ENCODE measurements at regions not wholly inside any gene's neighbourhood (a gene's known extent, or its start where the extent isn't known, plus 50 kb on each side); places are given as distances from the start of the nearest gene placed in this dataset.

DNA sequence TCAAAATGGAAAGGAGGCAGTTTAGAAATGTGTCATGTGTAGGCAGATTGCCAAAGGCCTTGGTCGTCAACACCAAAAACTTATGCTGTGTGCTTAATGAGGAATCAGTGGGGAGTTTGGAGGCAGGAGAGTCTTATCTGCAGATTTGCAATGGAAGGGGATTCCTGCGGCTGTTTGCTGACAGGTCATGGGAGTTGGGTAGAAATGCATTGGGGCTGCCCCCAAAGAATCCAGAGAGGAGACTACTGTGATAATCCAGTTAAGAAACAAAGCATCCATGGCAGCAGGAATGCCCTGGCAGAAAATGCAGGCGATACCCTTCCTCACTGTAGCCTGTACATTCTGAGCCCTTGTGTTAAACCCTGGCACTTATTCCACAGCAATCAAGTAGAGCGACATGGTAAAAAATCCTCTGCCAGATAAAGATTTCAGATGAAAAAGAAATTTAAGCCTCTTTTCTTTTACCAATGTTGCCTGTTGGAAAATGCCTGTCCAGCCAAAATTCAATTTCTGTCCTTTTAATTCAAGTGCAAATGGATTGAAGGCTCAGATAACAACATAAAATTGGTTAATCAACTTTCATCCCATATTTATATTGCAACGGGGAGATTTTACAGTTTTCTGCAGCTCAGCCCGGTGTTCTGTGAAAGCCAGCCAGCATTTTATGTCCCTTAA, 491.0 kb upstream of the CDH5 start:
- DNase-seq, result no peak

DNA sequence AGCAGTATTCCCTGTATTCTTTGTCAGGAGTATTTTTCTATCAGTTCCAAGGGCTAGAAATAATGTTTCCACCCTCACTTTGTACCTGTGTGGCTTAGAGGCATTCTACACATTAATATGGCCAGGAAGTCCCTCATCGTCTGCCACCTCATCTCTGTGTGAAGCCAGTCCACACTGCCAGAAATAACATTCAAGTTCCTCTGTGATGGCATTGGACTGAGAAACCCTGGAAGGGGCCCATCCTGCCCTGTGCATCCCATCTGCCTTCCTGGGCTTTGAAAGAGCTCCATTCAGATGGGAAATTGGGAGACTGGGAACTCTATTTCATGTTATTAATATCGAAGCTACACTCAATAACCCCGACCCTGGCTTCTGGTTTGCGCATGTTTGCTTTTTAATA, 497.2 kb upstream of the CDH5 start:
- DNase-seq, result no peak

DNA sequence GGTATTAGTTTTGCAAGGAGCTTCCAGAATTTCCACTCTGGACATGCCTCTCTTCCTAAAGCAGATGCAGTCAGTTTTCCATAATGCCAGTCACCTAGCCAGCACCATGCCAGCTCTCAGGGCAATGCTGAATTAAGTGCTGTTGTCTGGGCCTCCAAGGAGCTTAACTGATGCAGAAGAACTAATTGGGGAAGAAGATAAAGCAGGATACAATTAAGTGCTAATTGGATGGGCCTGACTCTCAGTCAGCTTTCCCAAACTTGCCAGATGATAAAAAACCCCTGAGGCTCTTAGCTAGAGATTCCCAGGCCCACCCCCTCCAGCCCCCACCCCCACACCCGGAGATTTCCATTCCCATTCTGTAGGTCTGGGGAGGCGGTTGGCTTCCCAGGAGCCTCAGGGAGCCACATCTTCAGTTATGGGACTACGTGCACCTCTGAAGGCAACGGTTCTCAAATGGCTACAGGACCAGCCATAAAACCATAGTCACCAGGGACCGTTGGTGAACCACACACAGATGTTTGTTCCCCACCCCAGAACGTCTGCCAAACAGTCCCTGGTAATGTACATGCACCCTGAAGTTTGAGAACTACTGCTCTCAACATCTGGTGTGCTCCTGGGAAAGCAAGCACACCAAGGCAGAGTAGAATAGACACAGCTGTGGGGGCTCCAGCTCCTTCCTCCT, 499.1 kb upstream of the CDH5 start:
- DNase-seq, result no peak

DNA sequence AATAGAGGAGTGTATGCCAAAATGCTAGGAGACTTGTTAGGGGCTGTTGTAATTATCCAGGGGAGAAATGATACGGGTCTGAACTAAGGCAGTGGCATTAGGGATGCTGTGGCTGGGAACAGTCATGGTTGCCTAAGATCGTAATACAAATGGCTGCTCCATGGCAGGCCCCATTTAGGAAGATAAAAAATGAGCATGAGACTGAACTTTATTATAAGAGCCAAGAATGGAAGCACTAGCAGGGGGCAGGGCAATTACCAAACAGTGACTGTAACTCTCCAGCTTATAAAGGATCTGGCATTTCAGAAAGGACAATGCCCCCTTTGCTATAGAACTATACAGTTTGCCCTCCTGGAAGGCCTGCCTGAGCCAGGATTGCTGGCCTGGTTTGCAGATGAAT, 503.3 kb upstream of the CDH5 start:
- DNase-seq, result no peak

DNA sequence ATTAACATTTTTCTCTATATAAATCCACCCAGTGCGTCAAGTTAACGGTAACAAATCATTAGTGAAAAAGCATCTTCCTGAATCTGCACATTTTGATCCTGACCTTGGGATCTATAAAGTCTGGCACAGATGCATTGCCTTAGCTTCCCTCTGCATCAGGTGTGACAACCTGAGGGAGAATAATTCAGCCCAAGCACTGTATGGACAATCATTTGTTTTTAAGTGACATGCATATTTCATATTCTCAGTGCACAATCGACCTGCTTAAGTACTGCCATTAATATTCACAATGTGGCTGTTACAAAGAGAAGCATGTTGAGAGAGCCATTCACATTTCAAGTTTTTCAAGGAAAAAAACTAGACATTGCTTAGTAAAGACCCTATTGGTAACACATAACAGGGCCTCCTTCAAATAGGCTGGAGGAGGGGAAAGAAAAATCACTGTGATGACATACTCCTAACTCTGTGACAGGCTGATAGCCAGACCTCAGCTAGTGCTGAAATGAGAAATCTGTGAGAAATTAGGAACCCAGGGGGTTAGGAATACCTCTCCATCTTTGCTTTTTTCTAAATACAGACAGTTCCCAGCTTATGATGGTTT, 505.3 kb upstream of the CDH5 start:
- no peak for DNase-seq

DNA sequence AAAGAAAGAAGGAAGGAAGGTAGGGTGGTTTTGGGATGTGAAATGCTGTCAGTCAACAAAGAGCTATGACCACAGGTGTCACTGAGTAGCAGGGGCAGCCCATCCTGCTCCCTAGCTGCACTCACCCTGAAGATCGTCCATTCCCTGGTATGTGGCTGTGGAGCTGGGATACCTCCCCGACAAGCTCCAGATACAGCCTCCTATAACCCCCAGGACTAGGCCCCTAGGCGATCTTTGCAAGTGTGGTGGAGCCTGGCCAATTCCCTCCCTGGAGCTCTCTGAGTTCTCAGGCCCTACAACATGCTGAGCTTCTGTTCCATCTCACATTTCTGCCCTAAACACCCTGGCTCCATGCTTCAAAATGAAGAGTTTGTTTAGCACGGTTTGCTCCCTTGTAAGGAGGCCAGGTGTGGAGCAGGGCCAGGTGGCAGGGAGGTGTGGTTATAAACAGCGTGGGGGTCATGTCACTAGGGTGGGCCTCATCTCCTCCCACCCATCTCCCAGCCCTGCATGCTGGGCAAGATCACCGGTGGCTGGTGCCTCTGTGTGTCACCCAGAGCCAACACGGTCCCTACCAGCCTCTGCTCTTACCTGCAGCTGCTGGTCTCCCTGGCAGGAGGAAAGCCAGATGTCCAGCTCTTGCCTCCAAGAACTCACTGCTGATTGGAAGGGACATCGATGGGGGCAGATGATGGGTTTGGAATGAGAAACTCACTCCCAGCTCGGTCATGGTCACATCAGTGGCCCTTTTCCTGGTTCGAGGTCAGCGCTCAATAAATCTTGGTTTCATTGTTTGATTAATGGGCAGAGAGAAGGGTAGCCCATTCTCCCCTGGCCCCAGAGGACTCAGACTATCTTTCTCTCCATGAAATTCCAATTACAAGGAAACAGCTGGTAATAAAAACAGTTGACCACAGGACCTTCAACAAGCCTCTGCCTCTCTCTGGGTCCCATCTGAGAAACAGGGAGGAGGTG, 511.0 kb upstream of the CDH5 start:
- no peak for DNase-seq

DNA sequence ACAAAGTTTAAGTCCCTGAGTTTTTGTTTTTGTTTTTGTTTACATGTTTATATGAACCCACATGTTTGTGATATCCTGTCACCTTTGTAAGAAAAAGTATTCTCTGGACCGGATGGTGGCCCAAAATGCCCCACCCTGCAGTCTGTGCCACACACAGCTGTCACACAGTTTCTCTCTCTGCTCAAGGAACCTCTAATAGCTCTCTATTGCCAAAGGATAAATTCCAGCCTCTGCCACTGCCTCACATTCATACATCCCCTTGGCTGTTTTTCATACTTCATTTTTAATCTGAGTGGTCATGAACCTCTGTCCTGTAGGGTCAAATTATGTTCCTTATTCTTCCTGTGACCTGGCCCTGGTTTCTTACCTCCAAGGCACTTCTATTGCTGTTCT, 520.3 kb upstream of the CDH5 start:
- DNase-seq, result no peak

DNA sequence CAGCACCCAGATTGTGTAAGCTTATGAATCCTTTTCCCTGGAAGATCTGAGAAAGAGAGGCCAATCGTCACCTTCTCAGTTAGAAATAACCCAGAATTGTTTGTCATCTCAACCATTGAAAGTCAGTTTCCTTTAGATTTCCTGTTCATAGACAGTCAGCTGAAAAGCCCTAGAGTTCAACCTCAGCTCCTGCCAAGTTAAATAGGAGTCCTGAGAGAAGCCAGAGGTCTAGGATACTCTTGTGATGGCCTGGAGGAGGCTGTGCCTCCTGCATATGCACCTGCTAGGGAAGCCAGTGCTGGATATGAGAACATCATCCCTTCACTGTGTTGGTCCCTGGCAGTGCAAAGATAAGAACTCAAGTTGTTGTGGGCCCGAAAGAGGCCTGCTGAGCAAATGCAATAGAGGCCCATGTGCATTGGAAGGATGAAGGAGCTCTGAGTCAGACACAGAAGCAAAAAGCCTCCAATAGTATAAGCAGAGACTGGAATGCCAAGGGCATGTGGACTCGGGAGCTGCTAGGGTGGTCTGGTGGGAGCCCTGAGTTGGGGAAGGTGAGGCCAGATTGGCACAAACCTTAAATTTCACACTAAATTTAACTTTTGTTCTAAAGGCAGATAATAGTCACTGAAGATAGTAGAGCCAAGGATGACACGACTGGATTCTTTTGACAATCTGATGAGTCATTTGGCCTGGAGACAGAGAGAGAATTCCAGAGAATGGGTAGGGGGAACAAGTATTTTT, 520.9 kb upstream of the CDH5 start:
- DNase-seq, result no peak

DNA sequence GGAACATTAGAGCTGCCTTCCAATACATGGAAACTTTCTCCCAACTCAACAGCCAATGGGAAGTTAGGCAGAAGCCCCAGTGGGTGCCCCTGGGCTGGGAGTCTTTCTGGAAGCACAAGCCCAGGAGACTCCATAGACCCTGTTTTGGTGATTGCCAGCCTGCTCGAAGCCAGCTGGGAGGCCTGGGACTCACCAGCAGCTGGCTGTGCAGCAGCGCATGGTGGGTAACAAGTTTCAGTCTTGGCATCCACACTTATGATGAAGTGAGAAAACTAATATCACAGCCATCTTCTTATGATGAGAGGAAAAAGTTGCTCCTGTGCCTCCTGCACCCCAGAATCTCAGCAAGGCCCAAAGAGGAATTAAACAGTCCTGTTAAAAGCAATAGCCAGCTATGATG, 522.5 kb upstream of the CDH5 start:
- no peak for DNase-seq

DNA sequence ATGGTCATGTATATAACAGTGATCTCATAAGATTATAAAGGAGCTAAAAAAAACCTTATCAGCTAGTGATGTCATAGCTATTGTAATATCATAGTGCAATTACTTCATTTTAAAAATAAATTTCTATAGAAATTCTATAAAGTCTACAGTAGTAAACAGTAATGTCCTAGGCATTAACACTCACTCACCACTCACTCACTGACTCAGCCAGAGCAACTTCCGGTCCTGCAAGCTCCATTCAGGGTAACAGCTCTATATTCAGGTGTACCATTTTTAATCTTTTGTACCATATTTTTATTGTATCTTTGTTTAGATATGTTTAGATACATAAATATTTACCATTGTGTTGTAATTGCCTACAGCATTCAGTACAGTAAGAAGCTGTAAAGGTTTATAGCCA, 524.4 kb upstream of the CDH5 start:
- no peak for DNase-seq

DNA sequence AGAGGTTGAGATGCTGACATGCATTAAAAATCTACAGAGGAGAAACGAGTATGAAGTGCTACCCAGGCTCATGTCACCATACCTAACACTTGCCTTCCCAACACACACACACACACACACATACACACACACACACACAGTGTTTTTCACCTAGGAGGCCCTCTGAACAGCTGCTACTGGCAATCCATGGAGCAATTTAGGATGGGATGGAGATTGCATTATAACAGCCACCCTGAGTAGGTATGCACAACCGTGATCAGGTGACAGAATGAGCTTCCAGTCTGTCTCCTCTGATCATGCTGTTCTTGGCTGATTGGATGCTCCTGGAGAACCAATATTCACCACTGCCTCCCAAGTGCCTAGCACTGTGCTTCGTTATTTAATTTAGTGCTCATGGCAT, 528.5 kb upstream of the CDH5 start:
- no peak for DNase-seq

DNA sequence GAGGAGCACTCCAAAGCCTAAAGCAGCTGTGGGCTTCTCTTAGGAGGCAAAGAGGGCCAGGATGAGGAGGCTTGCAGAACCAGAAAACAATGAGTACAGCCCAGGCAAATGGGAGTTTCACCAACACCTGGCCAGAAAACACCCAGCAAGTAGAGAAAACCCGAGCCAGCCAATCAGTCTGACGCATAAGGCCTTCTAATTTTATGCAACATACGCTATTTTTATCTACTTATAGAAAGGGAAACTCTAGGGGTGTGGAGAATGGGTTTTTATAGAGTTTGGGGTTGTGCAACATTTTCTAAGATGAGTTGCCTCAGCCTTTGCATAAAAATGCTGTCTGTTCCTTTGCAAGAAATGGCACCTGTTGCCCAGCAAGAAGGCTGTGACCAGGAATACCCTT, 529.0 kb upstream of the CDH5 start:
- DNase-seq, result no peak

DNA sequence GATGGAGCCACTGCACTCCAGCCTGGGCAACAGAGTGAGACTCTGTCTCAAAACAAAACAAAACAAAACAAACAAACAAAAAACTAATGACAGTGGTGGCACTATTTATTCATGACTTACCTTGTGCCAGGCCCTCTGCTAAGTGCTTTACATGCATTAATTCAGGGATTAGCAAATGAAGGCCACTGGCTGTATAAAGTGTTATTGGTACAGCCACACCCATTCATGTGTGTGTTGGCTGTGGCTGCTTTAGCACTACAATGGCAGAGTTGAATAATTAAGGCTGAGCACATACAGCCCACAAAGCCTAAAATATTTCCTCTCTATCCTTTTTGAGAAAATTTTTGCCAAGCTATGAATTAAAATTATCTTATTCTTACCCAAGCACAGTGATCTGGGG, 531.8 kb upstream of the CDH5 start:
- no peak for DNase-seq

DNA sequence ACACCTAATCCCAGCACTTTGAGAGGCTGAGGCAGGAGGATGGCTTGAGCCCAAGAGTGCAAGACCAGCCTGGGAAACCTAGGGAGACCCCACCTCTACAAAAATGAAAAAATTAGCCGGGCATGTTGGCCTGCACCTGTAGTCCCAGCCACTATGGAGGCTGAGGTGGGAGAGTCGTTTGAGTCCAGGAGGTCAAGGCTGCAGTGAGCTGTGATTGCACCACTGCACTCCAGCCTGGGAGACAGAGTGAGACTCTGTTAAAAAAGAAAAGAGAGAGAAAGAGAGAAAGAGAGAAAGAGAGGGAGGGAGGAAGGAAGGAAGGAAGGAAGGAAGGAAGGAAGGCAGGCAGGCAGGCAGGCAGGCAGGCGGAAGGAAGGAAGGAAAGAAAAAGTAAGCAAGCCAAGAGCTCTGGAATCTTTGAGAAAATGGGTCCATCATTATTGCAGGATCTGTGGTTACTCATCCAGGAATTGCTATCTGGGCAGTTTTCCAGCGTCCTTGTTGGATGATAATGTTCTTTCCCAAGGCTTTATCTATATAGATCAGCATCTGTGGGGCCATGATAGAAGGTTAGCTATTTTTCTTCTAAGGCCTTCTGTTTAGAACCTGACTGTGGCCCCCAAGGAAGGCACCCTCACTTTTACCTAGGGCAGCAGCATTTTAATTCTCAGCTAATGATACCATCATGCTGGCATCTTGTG, 533.2 kb upstream of the CDH5 start:
- DNase-seq, result no peak

DNA sequence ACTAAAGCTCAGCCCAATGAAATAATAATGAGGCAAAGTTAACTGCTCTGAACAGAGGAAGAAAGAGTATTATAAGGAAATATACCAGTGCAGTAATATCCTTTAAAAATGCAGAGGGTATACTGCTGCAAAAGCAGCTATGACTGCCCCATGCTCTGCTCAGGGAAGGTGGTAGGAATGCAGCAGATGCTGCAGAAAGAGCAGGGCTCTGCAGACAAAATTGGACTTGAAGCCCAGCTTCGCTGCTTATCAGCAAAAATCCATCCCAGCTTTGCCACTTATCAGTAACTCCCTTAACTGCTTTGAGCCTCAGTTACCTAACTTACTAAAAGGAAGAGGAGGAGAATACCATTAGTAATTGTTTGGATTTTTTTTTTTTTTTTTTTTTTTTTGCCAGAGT, 533.8 kb upstream of the CDH5 start:
- no peak for DNase-seq

DNA sequence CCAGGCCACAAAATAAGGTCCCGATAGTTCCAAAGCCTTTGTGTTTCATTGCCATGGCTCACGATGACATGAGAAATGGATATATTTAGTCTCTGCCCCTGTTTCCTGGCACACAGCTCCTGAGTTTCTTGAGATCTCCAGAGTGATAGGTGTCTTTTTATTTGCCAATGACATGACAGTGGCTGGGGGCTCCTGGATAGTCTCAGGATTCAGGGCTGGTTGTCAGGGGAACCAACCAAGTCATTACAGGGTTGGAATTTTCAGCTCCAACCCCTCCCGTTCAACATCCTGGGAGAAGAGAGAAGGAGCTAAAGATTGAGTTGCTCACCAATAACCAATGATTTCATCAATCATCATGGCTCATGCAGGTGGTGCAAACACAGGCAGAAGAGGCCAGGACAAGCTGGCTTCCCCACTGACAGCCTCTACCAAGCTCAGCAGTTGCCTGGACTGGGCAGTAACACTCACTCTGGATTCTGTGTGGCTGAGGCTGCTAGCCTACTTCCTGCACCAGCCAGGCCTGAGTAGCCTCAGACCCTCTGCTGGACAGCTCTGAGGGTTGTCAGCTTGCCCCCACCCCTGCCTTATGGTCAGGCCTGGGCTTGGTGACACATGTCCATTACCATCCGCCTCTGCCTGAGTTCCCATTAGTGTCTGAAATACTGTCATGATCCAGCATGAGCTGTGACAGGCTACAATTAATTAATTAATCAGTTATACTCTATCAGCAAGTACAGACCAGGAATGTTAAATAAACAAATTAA, 534.4 kb upstream of the CDH5 start:
- DNase-seq, result no peak

DNA sequence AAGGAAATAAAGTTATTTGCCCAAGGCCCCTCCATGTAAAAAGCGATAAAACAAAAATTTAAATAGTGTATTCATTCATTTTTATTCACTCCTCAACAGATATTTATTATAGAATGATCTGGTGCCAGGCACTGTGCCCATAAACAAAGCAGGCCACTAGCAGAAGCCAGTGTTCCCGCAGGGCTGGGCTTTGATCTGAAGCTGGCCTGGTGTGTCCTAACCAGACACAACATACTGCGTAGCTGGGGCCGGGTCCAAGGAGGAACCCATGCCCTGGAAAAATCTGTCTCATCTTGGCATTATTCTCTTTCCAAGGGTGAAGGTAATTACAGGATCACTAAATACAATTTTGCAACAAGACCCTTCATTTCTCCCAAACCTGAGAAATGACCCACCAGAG, 537.4 kb upstream of the CDH5 start:
- DNase-seq, result no peak

DNA sequence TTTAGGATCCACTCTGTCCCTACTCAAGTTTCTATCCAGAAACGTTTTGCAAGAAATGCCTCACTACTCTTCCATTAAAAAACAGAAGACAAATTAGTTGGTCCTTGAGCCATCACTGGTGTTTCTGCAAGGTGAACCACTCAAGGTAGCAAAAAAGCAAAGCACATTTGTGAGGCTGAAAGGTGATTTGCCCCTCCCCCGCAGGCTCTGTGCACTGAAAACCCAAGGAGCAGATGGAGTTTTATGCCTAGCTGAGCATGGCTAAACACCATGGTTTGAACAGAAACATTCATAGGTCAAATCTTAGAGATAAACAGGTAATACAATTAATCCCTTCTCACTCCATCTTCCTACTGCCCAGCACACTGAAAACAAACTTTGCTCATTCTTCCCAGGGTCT, 538.2 kb upstream of the CDH5 start:
- no peak for DNase-seq

DNA sequence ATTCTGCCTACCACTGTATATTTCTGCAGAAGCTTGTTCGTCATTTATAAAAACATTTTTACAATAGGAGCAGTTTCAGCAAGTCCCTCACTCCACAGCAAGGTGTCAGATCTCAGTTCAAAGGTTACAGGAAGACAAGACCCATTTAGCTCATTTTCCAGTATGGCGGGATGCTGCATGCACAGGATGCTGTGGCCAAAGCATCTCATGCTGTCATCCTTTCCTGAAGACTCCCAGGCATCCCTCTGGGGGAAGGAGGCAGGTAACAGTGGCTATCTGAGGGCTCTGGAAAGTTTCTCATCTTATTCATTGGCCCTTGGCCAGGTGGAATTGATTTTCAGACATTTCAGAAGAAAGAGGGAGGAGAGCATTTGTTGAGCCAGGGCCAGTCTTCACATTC, 539.3 kb upstream of the CDH5 start:
- DNase-seq, result no peak

DNA sequence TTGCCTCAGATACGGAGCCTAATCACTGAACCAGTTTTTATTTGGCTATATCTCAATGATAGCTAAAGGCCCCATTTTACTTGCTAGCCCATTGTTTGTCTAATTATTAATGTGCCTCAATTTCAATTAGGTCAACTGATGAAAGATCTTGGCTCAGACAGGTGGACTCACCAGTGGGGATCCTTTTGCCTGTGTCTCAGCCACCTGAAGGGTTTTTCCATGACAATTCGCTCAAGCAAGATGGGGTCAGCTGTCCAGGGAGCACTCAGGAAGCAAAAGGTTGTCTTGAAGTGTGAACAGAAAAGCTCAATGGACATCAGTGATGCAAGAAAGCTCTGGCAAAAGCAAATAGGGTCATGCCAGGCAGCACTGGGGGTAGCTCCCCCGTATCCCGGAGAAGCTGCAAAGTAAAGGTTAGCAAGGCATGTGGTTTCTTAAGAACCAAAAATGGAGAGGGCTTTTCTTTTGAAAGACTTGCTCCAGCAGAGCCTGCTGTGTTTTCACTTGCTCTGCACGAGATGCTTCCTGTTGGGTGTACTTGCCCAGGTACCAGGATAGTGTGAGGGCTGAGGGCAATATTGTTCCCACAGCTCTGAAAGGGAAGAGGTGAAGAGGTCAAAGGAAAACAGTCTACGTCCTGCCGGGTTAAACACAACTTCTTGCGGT, 541.2 kb upstream of the CDH5 start:
- no peak for DNase-seq

DNA sequence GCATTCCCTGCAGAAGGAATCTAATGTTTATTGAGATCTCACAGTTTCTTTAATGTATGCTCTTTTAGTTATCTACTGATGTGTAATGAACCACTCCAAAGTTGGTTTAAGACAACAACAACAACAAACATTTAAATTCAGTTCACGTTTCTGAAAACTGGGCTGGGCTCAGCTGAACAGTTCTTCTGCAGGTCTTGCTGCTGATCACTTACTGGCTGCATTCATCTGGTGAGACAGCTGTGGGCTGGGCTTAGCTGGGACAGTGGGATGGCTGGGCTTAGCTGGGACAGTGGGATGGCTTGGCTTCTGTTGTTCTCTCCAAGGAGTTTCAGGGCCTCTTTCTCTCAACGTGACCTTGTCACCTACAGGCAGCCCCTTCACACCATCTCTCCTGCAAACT, 544.3 kb upstream of the CDH5 start:
- no peak for DNase-seq
